OCI-LY7 (cell line): ENCODE measurements at regions not wholly inside any gene's neighbourhood (a gene's known extent, or its start where the extent isn't known, plus 50 kb on each side); places are given as distances from the start of the nearest gene placed in this dataset.
"Not testable (repeated sequence)": the region's sequence is repeated elsewhere in the genome, so short reads cannot be mapped to it uniquely, and the experiment has no call there.

Source experiments
- BruUV-seq: library from RNA; stranded (reverse); fragments of 400-500 nt; replicated peaks from 2 replicates; lab custom pipeline; 2021; lab: Mats Ljungman, UMichigan
- CTCF ChIA-PET: fragments of 300-600 bp; sonication (Branson Sonifier 250); formaldehyde crosslinking; loops from one replicate; lab custom pipeline; 2022; ENCODE audit warnings: antibody characterized with exemption; ENCODE audit not compliant: unreplicated experiment; lab: Charles Lee
- POLR2A ChIA-PET: fragments of 300-600 bp; sonication (Branson Sonifier 250); formaldehyde crosslinking; loops from one replicate; lab custom pipeline; 2022; ENCODE audit warnings: antibody characterized with exemption; lab: Charles Lee
- DNase-seq: peaks from one replicate; pipeline ENCODE4 v3.0.0-alpha.2; 2015; ENCODE audit warnings: low spot score
- H2AFZ ChIP-seq: fragments of 200-600 bp; sonication (generic), shearing (Covaris generic); 2 replicates; pipeline ENCODE4 v1.6.1; 2014; ENCODE audit warnings: mild to moderate bottlenecking, antibody characterized with exemption, low read length, moderate library complexity
- H3K27ac ChIP-seq: fragments of 200-600 bp; sonication (generic); 2 replicates; pipeline ENCODE4 v1.5.1; 2014; ENCODE audit warnings: mixed run types, low read depth, mild to moderate bottlenecking, moderate library complexity, low read length, inconsistent platforms; ENCODE audit not compliant: poor library complexity, severe bottlenecking
- H3K36me3 ChIP-seq: fragments of 200-600 bp; sonication (generic); 2 replicates; pipeline ENCODE4 v1.6.1; 2014; ENCODE audit warnings: mild to moderate bottlenecking, antibody characterized with exemption, low read length, moderate library complexity, mixed read lengths; ENCODE audit not compliant: insufficient read depth
- H3K4me1 ChIP-seq: fragments of 200-600 bp; sonication (generic); 2 replicates; pipeline ENCODE4 v1.5.1; 2014; ENCODE audit warnings: mild to moderate bottlenecking, low read length; ENCODE audit not compliant: insufficient read depth, poor library complexity, severe bottlenecking
- H3K4me2 ChIP-seq: fragments of 200-600 bp; sonication (generic); 2 replicates; pipeline ENCODE4 v1.6.1; 2014; ENCODE audit warnings: mild to moderate bottlenecking, low read length
- H3K4me3 ChIP-seq: fragments of 200-600 bp; sonication (generic); 2 replicates; pipeline ENCODE4 v1.5.1; 2014; ENCODE audit warnings: mild to moderate bottlenecking, low read depth, low read length; ENCODE audit not compliant: poor library complexity, severe bottlenecking
- H3K79me2 ChIP-seq: fragments of 200-600 bp; sonication (generic); 2 replicates; pipeline ENCODE4 v1.6.1; 2016; ENCODE audit warnings: low read depth, mild to moderate bottlenecking, low read length, moderate library complexity, mixed read lengths; ENCODE audit not compliant: insufficient read depth
- H3K9me2 ChIP-seq: fragments of 200-600 bp; sonication (generic); 2 replicates; pipeline ENCODE4 v1.6.1; 2016; ENCODE audit warnings: mild to moderate bottlenecking, low read length, mixed read lengths; ENCODE audit not compliant: insufficient read depth
- H3K9me3 ChIP-seq: fragments of 200-600 bp; sonication (generic); 2 replicates; pipeline ENCODE4 v1.6.1; 2014; ENCODE audit warnings: mild to moderate bottlenecking, mixed run types, low read length, mixed read lengths
- H4K20me1 ChIP-seq: fragments of 200-600 bp; sonication (generic); 2 replicates; pipeline ENCODE4 v1.6.1; 2014; ENCODE audit warnings: mild to moderate bottlenecking, antibody characterized with exemption, low read length, moderate library complexity, mixed read lengths; ENCODE audit not compliant: insufficient read depth
- EZH2phosphoT487 ChIP-seq: fragments of 200-600 bp; sonication (generic); IDR thresholded peaks from 2 replicates; pipeline ENCODE4 v1.6.1; 2018; ENCODE audit warnings: low read depth, borderline replicate concordance, mild to moderate bottlenecking, mixed run types, antibody characterized with exemption, low read length, moderate library complexity, mixed read lengths
- intact Hi-C: fragments of 100-400 bp; cut with micrococcal nuclease; formaldehyde crosslinking; loops from one replicate; pipeline ENCODE4 v1.10.0; 2022; ENCODE audit not compliant: unreplicated experiment
- TF ChIP-seq, protein P1 (sequence below): fragments of 200-600 bp; sonication (generic); conservative IDR thresholded peaks from 2 replicates; pipeline ENCODE4 v1.5.1; 2014; ENCODE audit warnings: mild to moderate bottlenecking, antibody characterized with exemption, low read length, moderate library complexity, mixed read lengths

DNA sequence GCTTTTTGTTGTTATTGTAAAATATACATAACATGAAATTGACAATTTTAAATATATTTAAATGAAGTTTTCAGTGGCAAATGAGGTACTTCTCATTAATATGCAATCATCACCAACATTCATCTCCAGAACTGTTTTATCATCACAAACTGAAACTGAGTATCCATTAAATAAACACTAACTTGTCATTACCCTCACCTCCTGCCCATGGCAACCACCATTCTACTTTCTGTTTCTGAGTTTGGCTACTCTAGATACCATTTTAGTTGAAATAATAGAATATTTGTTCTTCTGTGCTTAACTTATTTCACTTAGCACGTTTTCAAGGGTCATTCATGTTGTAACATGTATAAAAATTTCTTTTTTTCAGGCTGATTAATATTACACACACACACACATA, 834.3 kb downstream of the PLOD2 start:
- TF ChIP-seq EZH2phosphoT487: no peak
- TF ChIP-seq, protein P1, sequence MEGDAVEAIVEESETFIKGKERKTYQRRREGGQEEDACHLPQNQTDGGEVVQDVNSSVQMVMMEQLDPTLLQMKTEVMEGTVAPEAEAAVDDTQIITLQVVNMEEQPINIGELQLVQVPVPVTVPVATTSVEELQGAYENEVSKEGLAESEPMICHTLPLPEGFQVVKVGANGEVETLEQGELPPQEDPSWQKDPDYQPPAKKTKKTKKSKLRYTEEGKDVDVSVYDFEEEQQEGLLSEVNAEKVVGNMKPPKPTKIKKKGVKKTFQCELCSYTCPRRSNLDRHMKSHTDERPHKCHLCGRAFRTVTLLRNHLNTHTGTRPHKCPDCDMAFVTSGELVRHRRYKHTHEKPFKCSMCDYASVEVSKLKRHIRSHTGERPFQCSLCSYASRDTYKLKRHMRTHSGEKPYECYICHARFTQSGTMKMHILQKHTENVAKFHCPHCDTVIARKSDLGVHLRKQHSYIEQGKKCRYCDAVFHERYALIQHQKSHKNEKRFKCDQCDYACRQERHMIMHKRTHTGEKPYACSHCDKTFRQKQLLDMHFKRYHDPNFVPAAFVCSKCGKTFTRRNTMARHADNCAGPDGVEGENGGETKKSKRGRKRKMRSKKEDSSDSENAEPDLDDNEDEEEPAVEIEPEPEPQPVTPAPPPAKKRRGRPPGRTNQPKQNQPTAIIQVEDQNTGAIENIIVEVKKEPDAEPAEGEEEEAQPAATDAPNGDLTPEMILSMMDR: no peak
- H3K4me2 ChIP-seq: no peak overlapping the region
- intact Hi-C loops: no loop called here
- H2AFZ ChIP-seq: no peak overlapping the region
- H3K27ac ChIP-seq: no peak overlapping the region
- no peaks in the 10 kb centered on the region for H4K20me1 ChIP-seq
- H3K9me2 ChIP-seq: no peaks in the 10 kb centered on the region
- no peaks in the 10 kb centered on the region for H3K9me3 ChIP-seq
- no peak for DNase-seq
- H3K36me3 ChIP-seq: no peaks in the 10 kb centered on the region
- ChIA-PET POLR2A (interaction anchor here (0.6 to 1.2 kb wide), 2 partner anchors 8 to 1055 kb away, joined by 3 to 4 read pairs; no protein-coding TSS in a partner anchor), CTCF (no interaction called here)
- no peaks in the 10 kb centered on the region for H3K4me1 ChIP-seq
- H3K79me2 ChIP-seq: no peaks in the 10 kb centered on the region
- no peak overlapping the region for H3K4me3 ChIP-seq
- BruUV-seq: no TSS peak

DNA sequence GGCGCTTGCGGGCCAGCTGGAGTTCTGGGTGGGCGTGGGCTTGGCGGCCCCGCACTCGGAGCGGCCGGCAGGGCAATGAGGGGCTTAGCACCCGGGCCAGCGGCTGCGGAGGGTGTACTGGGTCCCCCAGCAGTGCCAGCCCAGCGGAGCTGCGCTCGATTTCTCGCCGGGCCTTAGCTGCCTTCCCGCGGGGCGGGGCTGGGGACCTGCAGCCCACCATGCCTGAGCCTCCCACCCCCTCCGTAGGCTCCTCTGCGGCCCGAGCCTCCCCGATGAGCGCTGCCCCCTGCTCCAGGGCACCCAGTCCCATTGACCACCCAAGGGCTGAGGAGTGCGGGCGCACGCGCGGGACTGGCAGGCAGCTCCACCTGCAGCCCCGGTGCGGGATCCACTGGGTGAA, 827.6 kb downstream of the PLOD2 start:
- H3K27ac ChIP-seq, intact Hi-C loops, H3K9me2 ChIP-seq, H3K9me3 ChIP-seq, H2AFZ ChIP-seq, H3K4me2 ChIP-seq, H3K36me3 ChIP-seq, H4K20me1 ChIP-seq, H3K79me2 ChIP-seq, DNase-seq, CTCF ChIA-PET, H3K4me1 ChIP-seq, BruUV-seq, H3K4me3 ChIP-seq: not testable (repeated sequence)
- POLR2A ChIA-PET: interaction anchor here (0.6 kb wide), 1 partner anchor 968 kb away, joined by 8 read pairs; no protein-coding TSS in a partner anchor

DNA sequence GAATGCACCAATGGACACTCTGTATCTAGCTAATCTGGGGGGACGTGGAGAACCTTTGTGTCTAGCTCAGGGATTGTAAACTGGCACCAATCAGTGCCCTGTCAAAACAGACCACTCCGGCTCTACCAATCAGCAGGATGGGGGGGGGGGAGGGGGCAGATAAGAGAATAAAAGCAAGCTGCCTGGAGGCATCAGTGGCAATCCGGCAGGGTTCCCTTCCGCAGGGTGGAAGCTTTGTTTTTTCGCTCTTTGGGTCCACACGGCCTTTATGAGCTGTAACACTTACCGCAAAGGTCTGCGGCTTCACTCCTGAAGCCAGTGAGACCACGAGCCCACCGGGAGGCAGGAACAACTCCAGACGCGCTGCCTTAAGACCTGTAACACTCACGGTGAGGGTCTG, 827.1 kb downstream of the PLOD2 start:
- H3K27ac ChIP-seq: no peak overlapping the region
- H2AFZ ChIP-seq: no peak overlapping the region
- ChIA-PET POLR2A (interaction anchor here (0.6 to 0.7 kb wide), 2 partner anchors 967 to 1382 kb away, joined by 3 to 8 read pairs; no protein-coding TSS in a partner anchor), CTCF (no interaction called here)
- no TSS peak for BruUV-seq
- intact Hi-C loops: no loop called here
- H3K4me3 ChIP-seq: no peak overlapping the region
- H3K4me1 ChIP-seq: no peaks in the 10 kb centered on the region
- no peaks in the 10 kb centered on the region for H4K20me1 ChIP-seq
- H3K79me2 ChIP-seq: no peaks in the 10 kb centered on the region
- H3K9me3 ChIP-seq: no peaks in the 10 kb centered on the region
- no peak overlapping the region for H3K4me2 ChIP-seq
- no peak for DNase-seq
- H3K9me2 ChIP-seq: no peaks in the 10 kb centered on the region
- H3K36me3 ChIP-seq: no peaks in the 10 kb centered on the region
- TF ChIP-seq, protein P1: no peak
- no peak for TF ChIP-seq EZH2phosphoT487
